GM23338 (cell line): ENCODE measurements at regions not wholly inside any gene's neighbourhood (a gene's known extent, or its start where the extent isn't known, plus 50 kb on each side); places are given as distances from the start of the nearest gene placed in this dataset.

Experiments used
- ATAC-seq: fragments of 200-7000 bp; cut with Tn5 transposase; 3 replicates; pipeline ENCODE4 v1.9.1; 2020
- DNase-seq: peaks from one replicate; pipeline ENCODE4 v3.0.0-alpha.2; 2015; ENCODE audit warnings: low spot score
- H2AFZ ChIP-seq: fragments of 200-600 bp; sonication (generic); 2 replicates; pipeline ENCODE4 v1.8.0; 2016; ENCODE audit warnings: antibody characterized with exemption, mild to moderate bottlenecking, moderate library complexity
- H3F3A ChIP-seq: fragments of 200-600 bp; sonication (generic); replicated peaks from 2 replicates; pipeline ENCODE4 v1.8.0; 2017; ENCODE audit warnings: antibody characterized with exemption, mixed run types, low read depth
- H3K27ac ChIP-seq: fragments of 200-600 bp; sonication (generic); 2 replicates; pipeline ENCODE4 v1.6.1; 2016; ENCODE audit warnings: low read depth
- H3K27me3 ChIP-seq: fragments of 200-600 bp; sonication (generic); 2 replicates; pipeline ENCODE4 v1.8.0; 2016; ENCODE audit warnings: mild to moderate bottlenecking, mixed run types, moderate library complexity; ENCODE audit not compliant: insufficient read depth
- H3K36me3 ChIP-seq: fragments of 200-600 bp; sonication (generic); 2 replicates; pipeline ENCODE4 v1.8.0; 2016; ENCODE audit warnings: mild to moderate bottlenecking; ENCODE audit not compliant: insufficient read depth
- H3K4me1 ChIP-seq: fragments of 200-600 bp; sonication (generic); 2 replicates; pipeline ENCODE4 v1.8.0; 2016; ENCODE audit warnings: mild to moderate bottlenecking, moderate library complexity; ENCODE audit not compliant: insufficient read depth
- H3K4me2 ChIP-seq: fragments of 200-600 bp; sonication (generic); 2 replicates; pipeline ENCODE4 v1.7.1; 2017; ENCODE audit warnings: mixed run types
- H3K4me3 ChIP-seq: fragments of 200-600 bp; sonication (generic); 2 replicates; pipeline ENCODE4 v1.6.1; 2016; ENCODE audit warnings: mixed run types
- H3K79me2 ChIP-seq: fragments of 200-600 bp; sonication (generic); replicated peaks from 2 replicates; pipeline ENCODE4 v1.8.0; 2017; ENCODE audit warnings: mild to moderate bottlenecking; ENCODE audit not compliant: insufficient read depth
- H3K9me2 ChIP-seq: fragments of 200-600 bp; sonication (generic); 2 replicates; pipeline ENCODE4 v1.8.0; 2017; ENCODE audit not compliant: insufficient read depth
- H4K20me1 ChIP-seq: fragments of 200-600 bp; sonication (generic); replicated peaks from 2 replicates; pipeline ENCODE4 v1.8.0; 2017; ENCODE audit warnings: mild to moderate bottlenecking; ENCODE audit not compliant: insufficient read depth
- H3K27ac Mint-ChIP-seq: 2 replicates; pipeline ENCODE4 v1.8.0; 2020; ENCODE audit warnings: inconsistent platforms, mild to moderate bottlenecking, moderate library complexity, mixed read lengths
- H3K27me3 Mint-ChIP-seq: 3 replicates; pipeline ENCODE4 v1.8.0; 2022; ENCODE audit warnings: low read depth, mild to moderate bottlenecking, moderate library complexity, mixed read lengths, inconsistent platforms; ENCODE audit not compliant: insufficient read depth, poor library complexity
- H3K36me3 Mint-ChIP-seq: 3 replicates; pipeline ENCODE4 v1.8.0; 2021; ENCODE audit warnings: low read depth, mild to moderate bottlenecking, inconsistent platforms, moderate library complexity, mixed read lengths
- H3K4me1 Mint-ChIP-seq: 3 replicates; pipeline ENCODE4 v1.8.0; 2020; ENCODE audit warnings: mild to moderate bottlenecking, inconsistent platforms, mixed read lengths
- H3K4me3 Mint-ChIP-seq: 3 replicates; pipeline ENCODE4 v1.8.0; 2021; ENCODE audit warnings: moderate library complexity, mild to moderate bottlenecking, inconsistent platforms, mixed read lengths
- H3K9me3 Mint-ChIP-seq: 3 replicates; pipeline ENCODE4 v1.8.0; 2020; ENCODE audit warnings: moderate library complexity, mild to moderate bottlenecking, inconsistent platforms, mixed read lengths
- CREB1 ChIP-seq: fragments of 250-450 bp; sonication (Bioruptor Pico); IDR thresholded peaks from 2 replicates; pipeline ENCODE4 v1.5.0; 2020; ENCODE audit warnings: low read depth, mild to moderate bottlenecking, moderate library complexity
- EZH2 ChIP-seq: fragments of 200-600 bp; sonication (generic); IDR thresholded peaks from one replicate; pipeline ENCODE4 v1.8.0; 2017; ENCODE audit warnings: antibody characterized with exemption, mild to moderate bottlenecking, low read depth; ENCODE audit not compliant: unreplicated experiment
- EZH2phosphoT487 ChIP-seq: fragments of 200-600 bp; sonication (generic); IDR thresholded peaks from one replicate; pipeline ENCODE4 v1.8.1; 2018; ENCODE audit warnings: antibody characterized with exemption; ENCODE audit not compliant: unreplicated experiment
- JUNB ChIP-seq: IDR thresholded peaks from one replicate; pipeline ENCODE4 v1.6.1; 2016; ENCODE audit warnings: antibody characterized with exemption; ENCODE audit not compliant: unreplicated experiment
- NANOG ChIP-seq: IDR thresholded peaks from 2 replicates; pipeline ENCODE4 v1.6.1; 2016; ENCODE audit warnings: antibody characterized with exemption, borderline replicate concordance
- POLR2AphosphoS5 ChIP-seq: IDR thresholded peaks from 2 replicates; pipeline ENCODE4 v1.6.1; 2016; ENCODE audit warnings: antibody characterized with exemption, low read depth
- STAT1 ChIP-seq: IDR thresholded peaks from one replicate; pipeline ENCODE4 v1.6.1; 2016; ENCODE audit warnings: antibody characterized with exemption; ENCODE audit not compliant: unreplicated experiment
- ZNF114 ChIP-seq: fragments of 250-450 bp; sonication (Bioruptor Pico); IDR thresholded peaks from 2 replicates; pipeline ENCODE4 v1.5.0; 2020; ENCODE audit warnings: mild to moderate bottlenecking, moderate library complexity
- ZNF331 ChIP-seq: fragments of 250-450 bp; sonication (Bioruptor Pico); IDR thresholded peaks from 2 replicates; pipeline ENCODE4 v1.5.0; 2020; ENCODE audit warnings: low read depth, mild to moderate bottlenecking, moderate library complexity
- TF ChIP-seq, protein P1 (sequence below), 2 experiments: fragments of 200-600 bp in 1 of 2; sonication (generic) in 1 of 2; conservative IDR thresholded peaks; 2 replicates each; pipeline versions ENCODE4 v1.5.1 to v1.6.1; 2016 to 2017; ENCODE audit warnings: antibody characterized with exemption in 2 of 2, low read depth in 2 of 2, mild to moderate bottlenecking in 2 of 2, moderate library complexity in 1 of 2
- TF ChIP-seq, protein P2 (sequence below): IDR thresholded peaks from 2 replicates; pipeline ENCODE4 v1.6.1; 2016; ENCODE audit warnings: antibody characterized with exemption
- TF ChIP-seq, protein P3 (sequence below): fragments of 250-450 bp; sonication (Bioruptor Pico); IDR thresholded peaks from 2 replicates; pipeline ENCODE4 v1.5.0; 2020; ENCODE audit warnings: mild to moderate bottlenecking, moderate library complexity
- TF ChIP-seq, protein P4 (sequence below): IDR thresholded peaks from one replicate; pipeline ENCODE4 v1.6.1; 2018; ENCODE audit warnings: antibody characterized with exemption; ENCODE audit not compliant: unreplicated experiment

DNA sequence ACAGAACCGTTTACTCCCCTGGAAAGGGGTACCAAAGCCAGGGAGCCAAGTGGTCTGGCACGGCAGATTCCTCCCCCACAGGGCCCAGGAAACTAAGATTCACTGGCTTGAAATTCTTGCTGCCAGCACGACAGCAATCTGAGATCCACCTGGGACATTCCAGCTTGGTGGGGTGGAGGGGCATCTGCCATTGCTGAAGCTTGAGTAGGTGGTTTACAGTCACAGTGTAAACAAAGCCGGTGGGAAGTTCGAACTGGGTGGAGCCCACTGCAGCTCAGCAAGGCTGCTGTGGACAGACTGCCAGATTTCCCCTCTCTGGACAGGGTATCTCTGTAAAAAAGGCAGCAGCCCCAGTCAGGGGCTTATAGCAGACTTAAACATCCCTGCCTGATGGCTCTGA is 901.7 kb upstream of the LRRTM1 start:
- ATAC-seq: no peak
- Histone ChIP-seq H3K9me2 (peaks cover 9% of the 10 kb centered on the region), H4K20me1 (no peaks in the 10 kb centered on the region), H3K79me2 (no peaks in the 10 kb centered on the region), H3K36me3 (no peaks in the 10 kb centered on the region), H2AFZ (no peak overlapping the region), H3K4me1 (no peaks in the 10 kb centered on the region), H3K4me3 (no peak overlapping the region), H3K4me2 (no peak overlapping the region), H3K27ac (no peak overlapping the region), H3F3A (no peaks in the 10 kb centered on the region), H3K27me3 (no peaks in the 10 kb centered on the region)
- Mint-ChIP-seq H3K9me3 (0 out of 3 replicates have a peak, but pooled peaks cover 2% of the 10 kb centered on the region), H3K36me3 (no peaks in the 10 kb centered on the region), H3K4me3 (no peak overlapping the region), H3K27ac (no peak overlapping the region), H3K4me1 (no peaks in the 10 kb centered on the region), H3K27me3 (peaks cover 2% of the 10 kb centered on the region)
- no peak for DNase-seq
- TF ChIP-seq, protein P1, sequence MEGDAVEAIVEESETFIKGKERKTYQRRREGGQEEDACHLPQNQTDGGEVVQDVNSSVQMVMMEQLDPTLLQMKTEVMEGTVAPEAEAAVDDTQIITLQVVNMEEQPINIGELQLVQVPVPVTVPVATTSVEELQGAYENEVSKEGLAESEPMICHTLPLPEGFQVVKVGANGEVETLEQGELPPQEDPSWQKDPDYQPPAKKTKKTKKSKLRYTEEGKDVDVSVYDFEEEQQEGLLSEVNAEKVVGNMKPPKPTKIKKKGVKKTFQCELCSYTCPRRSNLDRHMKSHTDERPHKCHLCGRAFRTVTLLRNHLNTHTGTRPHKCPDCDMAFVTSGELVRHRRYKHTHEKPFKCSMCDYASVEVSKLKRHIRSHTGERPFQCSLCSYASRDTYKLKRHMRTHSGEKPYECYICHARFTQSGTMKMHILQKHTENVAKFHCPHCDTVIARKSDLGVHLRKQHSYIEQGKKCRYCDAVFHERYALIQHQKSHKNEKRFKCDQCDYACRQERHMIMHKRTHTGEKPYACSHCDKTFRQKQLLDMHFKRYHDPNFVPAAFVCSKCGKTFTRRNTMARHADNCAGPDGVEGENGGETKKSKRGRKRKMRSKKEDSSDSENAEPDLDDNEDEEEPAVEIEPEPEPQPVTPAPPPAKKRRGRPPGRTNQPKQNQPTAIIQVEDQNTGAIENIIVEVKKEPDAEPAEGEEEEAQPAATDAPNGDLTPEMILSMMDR (conservative IDR thresholded peaks at IDR 0.05; ENCODE audit: low read depth in 2 of 2): no peak
- TF ChIP-seq ZNF331 (no peak), ZNF114 (no peak), JUNB (no peak), EZH2 (no peak), CREB1 (CRISPR knock-in tag) (no peak), NANOG (no peak), POLR2AphosphoS5 (no peak), STAT1 (no peak), EZH2phosphoT487 (no peak)
- TF ChIP-seq, protein P2, sequence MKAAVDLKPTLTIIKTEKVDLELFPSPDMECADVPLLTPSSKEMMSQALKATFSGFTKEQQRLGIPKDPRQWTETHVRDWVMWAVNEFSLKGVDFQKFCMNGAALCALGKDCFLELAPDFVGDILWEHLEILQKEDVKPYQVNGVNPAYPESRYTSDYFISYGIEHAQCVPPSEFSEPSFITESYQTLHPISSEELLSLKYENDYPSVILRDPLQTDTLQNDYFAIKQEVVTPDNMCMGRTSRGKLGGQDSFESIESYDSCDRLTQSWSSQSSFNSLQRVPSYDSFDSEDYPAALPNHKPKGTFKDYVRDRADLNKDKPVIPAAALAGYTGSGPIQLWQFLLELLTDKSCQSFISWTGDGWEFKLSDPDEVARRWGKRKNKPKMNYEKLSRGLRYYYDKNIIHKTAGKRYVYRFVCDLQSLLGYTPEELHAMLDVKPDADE: no peak
- TF ChIP-seq, protein P3, sequence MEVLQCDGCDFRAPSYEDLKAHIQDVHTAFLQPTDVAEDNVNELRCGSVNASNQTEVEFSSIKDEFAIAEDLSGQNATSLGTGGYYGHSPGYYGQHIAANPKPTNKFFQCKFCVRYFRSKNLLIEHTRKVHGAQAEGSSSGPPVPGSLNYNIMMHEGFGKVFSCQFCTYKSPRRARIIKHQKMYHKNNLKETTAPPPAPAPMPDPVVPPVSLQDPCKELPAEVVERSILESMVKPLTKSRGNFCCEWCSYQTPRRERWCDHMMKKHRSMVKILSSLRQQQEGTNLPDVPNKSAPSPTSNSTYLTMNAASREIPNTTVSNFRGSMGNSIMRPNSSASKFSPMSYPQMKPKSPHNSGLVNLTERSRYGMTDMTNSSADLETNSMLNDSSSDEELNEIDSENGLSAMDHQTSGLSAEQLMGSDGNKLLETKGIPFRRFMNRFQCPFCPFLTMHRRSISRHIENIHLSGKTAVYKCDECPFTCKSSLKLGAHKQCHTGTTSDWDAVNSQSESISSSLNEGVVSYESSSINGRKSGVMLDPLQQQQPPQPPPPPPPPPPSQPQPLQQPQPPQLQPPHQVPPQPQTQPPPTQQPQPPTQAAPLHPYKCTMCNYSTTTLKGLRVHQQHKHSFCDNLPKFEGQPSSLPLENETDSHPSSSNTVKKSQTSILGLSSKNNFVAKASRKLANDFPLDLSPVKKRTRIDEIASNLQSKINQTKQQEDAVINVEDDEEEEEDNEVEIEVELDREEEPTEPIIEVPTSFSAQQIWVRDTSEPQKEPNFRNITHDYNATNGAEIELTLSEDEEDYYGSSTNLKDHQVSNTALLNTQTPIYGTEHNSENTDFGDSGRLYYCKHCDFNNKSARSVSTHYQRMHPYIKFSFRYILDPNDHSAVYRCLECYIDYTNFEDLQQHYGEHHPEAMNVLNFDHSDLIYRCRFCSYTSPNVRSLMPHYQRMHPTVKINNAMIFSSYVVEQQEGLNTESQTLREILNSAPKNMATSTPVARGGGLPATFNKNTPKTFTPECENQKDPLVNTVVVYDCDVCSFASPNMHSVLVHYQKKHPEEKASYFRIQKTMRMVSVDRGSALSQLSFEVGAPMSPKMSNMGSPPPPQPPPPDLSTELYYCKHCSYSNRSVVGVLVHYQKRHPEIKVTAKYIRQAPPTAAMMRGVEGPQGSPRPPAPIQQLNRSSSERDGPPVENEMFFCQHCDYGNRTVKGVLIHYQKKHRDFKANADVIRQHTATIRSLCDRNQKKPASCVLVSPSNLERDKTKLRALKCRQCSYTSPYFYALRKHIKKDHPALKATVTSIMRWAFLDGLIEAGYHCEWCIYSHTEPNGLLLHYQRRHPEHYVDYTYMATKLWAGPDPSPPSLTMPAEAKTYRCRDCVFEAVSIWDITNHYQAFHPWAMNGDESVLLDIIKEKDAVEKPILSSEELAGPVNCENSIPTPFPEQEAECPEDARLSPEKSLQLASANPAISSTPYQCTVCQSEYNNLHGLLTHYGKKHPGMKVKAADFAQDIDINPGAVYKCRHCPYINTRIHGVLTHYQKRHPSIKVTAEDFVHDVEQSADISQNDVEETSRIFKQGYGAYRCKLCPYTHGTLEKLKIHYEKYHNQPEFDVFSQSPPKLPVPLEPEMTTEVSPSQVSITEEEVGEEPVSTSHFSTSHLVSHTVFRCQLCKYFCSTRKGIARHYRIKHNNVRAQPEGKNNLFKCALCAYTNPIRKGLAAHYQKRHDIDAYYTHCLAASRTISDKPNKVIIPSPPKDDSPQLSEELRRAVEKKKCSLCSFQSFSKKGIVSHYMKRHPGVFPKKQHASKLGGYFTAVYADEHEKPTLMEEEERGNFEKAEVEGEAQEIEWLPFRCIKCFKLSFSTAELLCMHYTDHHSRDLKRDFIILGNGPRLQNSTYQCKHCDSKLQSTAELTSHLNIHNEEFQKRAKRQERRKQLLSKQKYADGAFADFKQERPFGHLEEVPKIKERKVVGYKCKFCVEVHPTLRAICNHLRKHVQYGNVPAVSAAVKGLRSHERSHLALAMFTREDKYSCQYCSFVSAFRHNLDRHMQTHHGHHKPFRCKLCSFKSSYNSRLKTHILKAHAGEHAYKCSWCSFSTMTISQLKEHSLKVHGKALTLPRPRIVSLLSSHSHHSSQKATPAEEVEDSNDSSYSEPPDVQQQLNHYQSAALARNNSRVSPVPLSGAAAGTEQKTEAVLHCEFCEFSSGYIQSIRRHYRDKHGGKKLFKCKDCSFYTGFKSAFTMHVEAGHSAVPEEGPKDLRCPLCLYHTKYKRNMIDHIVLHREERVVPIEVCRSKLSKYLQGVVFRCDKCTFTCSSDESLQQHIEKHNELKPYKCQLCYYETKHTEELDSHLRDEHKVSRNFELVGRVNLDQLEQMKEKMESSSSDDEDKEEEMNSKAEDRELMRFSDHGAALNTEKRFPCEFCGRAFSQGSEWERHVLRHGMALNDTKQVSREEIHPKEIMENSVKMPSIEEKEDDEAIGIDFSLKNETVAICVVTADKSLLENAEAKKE: no peak
- TF ChIP-seq, protein P4, sequence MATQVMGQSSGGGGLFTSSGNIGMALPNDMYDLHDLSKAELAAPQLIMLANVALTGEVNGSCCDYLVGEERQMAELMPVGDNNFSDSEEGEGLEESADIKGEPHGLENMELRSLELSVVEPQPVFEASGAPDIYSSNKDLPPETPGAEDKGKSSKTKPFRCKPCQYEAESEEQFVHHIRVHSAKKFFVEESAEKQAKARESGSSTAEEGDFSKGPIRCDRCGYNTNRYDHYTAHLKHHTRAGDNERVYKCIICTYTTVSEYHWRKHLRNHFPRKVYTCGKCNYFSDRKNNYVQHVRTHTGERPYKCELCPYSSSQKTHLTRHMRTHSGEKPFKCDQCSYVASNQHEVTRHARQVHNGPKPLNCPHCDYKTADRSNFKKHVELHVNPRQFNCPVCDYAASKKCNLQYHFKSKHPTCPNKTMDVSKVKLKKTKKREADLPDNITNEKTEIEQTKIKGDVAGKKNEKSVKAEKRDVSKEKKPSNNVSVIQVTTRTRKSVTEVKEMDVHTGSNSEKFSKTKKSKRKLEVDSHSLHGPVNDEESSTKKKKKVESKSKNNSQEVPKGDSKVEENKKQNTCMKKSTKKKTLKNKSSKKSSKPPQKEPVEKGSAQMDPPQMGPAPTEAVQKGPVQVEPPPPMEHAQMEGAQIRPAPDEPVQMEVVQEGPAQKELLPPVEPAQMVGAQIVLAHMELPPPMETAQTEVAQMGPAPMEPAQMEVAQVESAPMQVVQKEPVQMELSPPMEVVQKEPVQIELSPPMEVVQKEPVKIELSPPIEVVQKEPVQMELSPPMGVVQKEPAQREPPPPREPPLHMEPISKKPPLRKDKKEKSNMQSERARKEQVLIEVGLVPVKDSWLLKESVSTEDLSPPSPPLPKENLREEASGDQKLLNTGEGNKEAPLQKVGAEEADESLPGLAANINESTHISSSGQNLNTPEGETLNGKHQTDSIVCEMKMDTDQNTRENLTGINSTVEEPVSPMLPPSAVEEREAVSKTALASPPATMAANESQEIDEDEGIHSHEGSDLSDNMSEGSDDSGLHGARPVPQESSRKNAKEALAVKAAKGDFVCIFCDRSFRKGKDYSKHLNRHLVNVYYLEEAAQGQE: no peak
